Testis (tissue), 2 donors: ENCODE measurements at regions not wholly inside any gene's neighbourhood (a gene's known extent, or its start where the extent isn't known, plus 50 kb on each side); places are given as distances from the start of the nearest gene placed in this dataset.

Source experiments
- DNase-seq: peaks from one replicate; pipeline ENCODE4 v3.0.0-alpha.2; 2019
- H3K27ac ChIP-seq, 2 donors: fragments of 200-600 bp; sonication (generic); one replicate each; pipeline ENCODE4 v1.5.1; 2019
- H3K27me3 ChIP-seq: fragments of 200-600 bp; sonication (generic); one replicate; pipeline ENCODE4 v1.5.1; 2019
- H3K36me3 ChIP-seq: fragments of 200-600 bp; sonication (generic); one replicate; pipeline ENCODE4 v1.5.1; 2017; ENCODE audit warnings: low read depth; ENCODE audit errors: missing control alignments
- H3K4me1 ChIP-seq: fragments of 200-600 bp; sonication (generic); one replicate; pipeline ENCODE4 v1.5.1; 2019
- H3K4me3 ChIP-seq, 2 donors: fragments of 200-600 bp; sonication (generic); one replicate each; pipeline ENCODE4 v1.5.1; 2017 to 2019
- H3K9me3 ChIP-seq: fragments of 200-600 bp; sonication (generic); one replicate; pipeline ENCODE4 v1.5.1; 2017
- CTCF ChIP-seq, 3 experiments: fragments of 450-650 bp in 2 of 3; fragments of 200-600 bp in 1 of 3; sonication (generic) in 1 of 3; IDR thresholded peaks; one replicate each; pipeline ENCODE4 v1.5.1; 2016 to 2019; ENCODE audit warnings: antibody characterized with exemption in 3 of 3, mild to moderate bottlenecking in 2 of 3, moderate library complexity in 1 of 3
- POLR2A ChIP-seq: fragments of 450-650 bp; IDR thresholded peaks from one replicate; pipeline ENCODE4 v1.6.1; 2017; ENCODE audit warnings: antibody characterized with exemption, mild to moderate bottlenecking, moderate library complexity
- WGBS, 2 donors: methylation state at CpG; one replicate each; pipeline ENCODE4 v1.1.5; 2018; 5-methylcytosine and 5-hydroxymethylcytosine counted together
- intact Hi-C: fragments of 100-400 bp; cut with DNase I; formaldehyde crosslinking; loops from one replicate; pipeline ENCODE4 v1.15.1; 2023; ENCODE audit warnings: low total_unique reads

GRCh38 chr1:108017698-108018097, 52.7 kb upstream of the VAV3 start:
- Histone ChIP-seq H3K4me1 (no peaks in the 10 kb centered on the region), H3K27me3 (no peaks in the 10 kb centered on the region), H3K9me3 (no peaks in the 10 kb centered on the region), H3K4me3 (no peak overlapping the region), H3K36me3 (no peaks in the 10 kb centered on the region), H3K27ac (no peak overlapping the region)
- no peak for TF ChIP-seq POLR2A
- no peak for TF ChIP-seq CTCF (IDR thresholded peaks at IDR 0.05)
- DNase-seq: no peak
- intact Hi-C loops: no loop called here
- WGBS, 2 donors: 56 to 82% methylated on average over 1 of the region's 1 CpG

GRCh38 chr1:108016451-108016920, 51.5 kb upstream of the VAV3 start:
- intact Hi-C loops: no loop called here
- no peak overlapping the region for H3K4me3 ChIP-seq
- WGBS, 2 donors: 44 to 62% methylated on average over 4 of the region's 4 CpGs
- H3K4me1 ChIP-seq: no peaks in the 10 kb centered on the region
- TF ChIP-seq CTCF (IDR thresholded peaks at IDR 0.05): no peak
- H3K36me3 ChIP-seq: no peaks in the 10 kb centered on the region
- H3K9me3 ChIP-seq: no peaks in the 10 kb centered on the region
- H3K27ac ChIP-seq: no peak overlapping the region
- DNase-seq: no peak
- no peaks in the 10 kb centered on the region for H3K27me3 ChIP-seq
